ENCODE measurements at regions not wholly inside any gene's neighbourhood (a gene's known extent, or its start where the extent isn't known, plus 50 kb on each side); places are given as distances from the start of the nearest gene placed in this dataset.
A peak's percentile ranks its signal among the peaks of the same experiment; 100 is the strongest.

GRCh38 chr20:60762386-60762785, 489.7 kb upstream of the CDH4 start:
- no peak overlapping the region for H3K23ac ChIP-seq (ENCODE audit: low read depth, low read length, poor library complexity)
- no peak overlapping the region for H3K27ac ChIP-seq (replicated peaks; ENCODE audit: low read length)
- H3K36me3 ChIP-seq (replicated peaks in 1 of 2; ENCODE audit: control insufficient read depth in 2 of 2, insufficient read depth in 2 of 2, low read length in 2 of 2): no peaks in the 10 kb centered on the region
- peaks cover 0 to 8% (median 0%) of the 10 kb centered on the region in 3 experiments for H3K27me3 ChIP-seq (ENCODE audit: control insufficient read depth in 3 of 3, insufficient read depth in 3 of 3, low read depth in 1 of 3, low read length in 3 of 3)
- no peak overlapping the region for H2AFZ ChIP-seq (ENCODE audit: low read length)
- no peaks in the 10 kb centered on the region for H3K79me1 ChIP-seq (ENCODE audit: low read depth, low read length)
- H3K4me2 ChIP-seq (ENCODE audit: insufficient read depth, low read length, poor library complexity, severe bottlenecking): no peak overlapping the region
- H3K18ac ChIP-seq (ENCODE audit: low read length): no peak overlapping the region
- no peak overlapping the region for H3K4ac ChIP-seq (ENCODE audit: low read length)
- no peak overlapping the region for H4K8ac ChIP-seq (ENCODE audit: low read depth, low read length)
- no peak overlapping the region for H4K91ac ChIP-seq (ENCODE audit: low read depth, low read length, poor library complexity)
- no peak overlapping the region for H2BK120ac ChIP-seq (ENCODE audit: low read depth, low read length)
- H3K9me3 ChIP-seq (replicated peaks in 1 of 2; ENCODE audit: control insufficient read depth in 2 of 2, insufficient read depth in 1 of 2, low read depth in 1 of 2, low read length in 2 of 2): no peaks in the 10 kb centered on the region
- H3K14ac ChIP-seq (ENCODE audit: low read length): no peak overlapping the region
- no peak overlapping the region for H2BK12ac ChIP-seq (ENCODE audit: low read length)
- H2BK5ac ChIP-seq (ENCODE audit: low read length): no peak overlapping the region
- WGBS, 2 donors (ENCODE audit: extremely low coverage in 2 of 2, insufficient read length in 2 of 2, insufficient replicate concordance in 1 of 2): no CpG with 5 or more reads among the region's 6 CpGs
- H3K4me1 ChIP-seq (ENCODE audit: control insufficient read depth in 2 of 2, insufficient read depth in 1 of 2, low read depth in 1 of 2, low read length in 2 of 2): no peaks in the 10 kb centered on the region
- no peak overlapping the region for H2BK15ac ChIP-seq (ENCODE audit: low read length)
- H3K9ac ChIP-seq (ENCODE audit: low read depth, low read length, poor library complexity): no peak overlapping the region
- DNase-seq (ENCODE audit: low spot score): no peak
- no peak overlapping the region for H2AK5ac ChIP-seq (ENCODE audit: low read depth, low read length)
- no peak overlapping the region for H3K4me3 ChIP-seq (ENCODE audit: low read length in 2 of 2)

DNA sequence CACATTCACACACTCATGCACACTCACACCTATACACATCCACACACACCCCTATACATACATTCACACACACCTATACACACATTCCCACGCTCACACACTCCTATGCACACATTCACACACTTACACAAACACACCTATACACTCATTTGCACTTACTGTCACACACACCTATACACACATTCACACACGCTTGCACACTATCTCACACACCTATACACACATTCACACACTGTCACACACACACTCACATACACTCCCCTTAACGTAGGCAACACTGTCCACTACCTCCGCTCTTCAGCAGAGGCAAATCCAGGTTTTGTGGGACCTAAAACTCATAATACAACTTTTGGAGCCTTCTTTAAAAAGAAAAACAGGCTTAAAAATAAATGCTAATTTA, 487.7 kb upstream of the CDH4 start:
- Histone ChIP-seq H3K4me1 (ENCODE audit: control insufficient read depth in 2 of 2, insufficient read depth in 1 of 2, low read depth in 1 of 2, low read length in 2 of 2) (no peaks in the 10 kb centered on the region), H2AFZ (ENCODE audit: low read length) (no peak overlapping the region), H3K23ac (ENCODE audit: low read depth, low read length, poor library complexity) (no peak overlapping the region), H4K91ac (ENCODE audit: low read depth, low read length, poor library complexity) (no peak overlapping the region), H3K79me1 (ENCODE audit: low read depth, low read length) (no peaks in the 10 kb centered on the region), H2BK120ac (ENCODE audit: low read depth, low read length) (no peak overlapping the region), H4K8ac (ENCODE audit: low read depth, low read length) (no peak overlapping the region), H3K27ac (replicated peaks; ENCODE audit: low read length) (no peak overlapping the region), H2AK5ac (ENCODE audit: low read depth, low read length) (no peak overlapping the region), H3K4me3 (ENCODE audit: low read length in 2 of 2) (peak overlapping the region in 1 of 2 donors; percentile 33), H2BK5ac (ENCODE audit: low read length) (no peak overlapping the region), H2BK12ac (ENCODE audit: low read length) (no peak overlapping the region), H3K18ac (ENCODE audit: low read length) (no peak overlapping the region), H2BK15ac (ENCODE audit: low read length) (no peak overlapping the region), H3K14ac (ENCODE audit: low read length) (no peak overlapping the region), H3K27me3 (ENCODE audit: control insufficient read depth in 3 of 3, insufficient read depth in 3 of 3, low read depth in 1 of 3, low read length in 3 of 3) (peaks cover 0 to 9% (median 0%) of the 10 kb centered on the region in 3 experiments), H3K4me2 (ENCODE audit: insufficient read depth, low read length, poor library complexity, severe bottlenecking) (no peak overlapping the region), H3K9ac (ENCODE audit: low read depth, low read length, poor library complexity) (no peak overlapping the region), H3K4ac (ENCODE audit: low read length) (no peak overlapping the region), H3K9me3 (replicated peaks in 1 of 2; ENCODE audit: control insufficient read depth in 2 of 2, insufficient read depth in 1 of 2, low read depth in 1 of 2, low read length in 2 of 2) (no peaks in the 10 kb centered on the region), H3K36me3 (replicated peaks in 1 of 2; ENCODE audit: control insufficient read depth in 2 of 2, insufficient read depth in 2 of 2, low read length in 2 of 2) (no peaks in the 10 kb centered on the region)
- DNase-seq (ENCODE audit: low spot score): no peak
- 100% methylated on average over 2 of the region's 4 CpGs; no CpG with 5 or more reads in 1 of the 2 donors for WGBS, 2 donors (ENCODE audit: extremely low coverage in 2 of 2, insufficient read length in 2 of 2, insufficient replicate concordance in 1 of 2)

GRCh38 chr20:60764771-60765170, 487.3 kb upstream of the CDH4 start:
- H2BK120ac ChIP-seq (ENCODE audit: low read depth, low read length): no peak overlapping the region
- H3K36me3 ChIP-seq (replicated peaks in 1 of 2; ENCODE audit: control insufficient read depth in 2 of 2, insufficient read depth in 2 of 2, low read length in 2 of 2): no peaks in the 10 kb centered on the region
- H4K8ac ChIP-seq (ENCODE audit: low read depth, low read length): no peak overlapping the region
- H3K23ac ChIP-seq (ENCODE audit: low read depth, low read length, poor library complexity): no peak overlapping the region
- no peak overlapping the region for H3K27ac ChIP-seq (replicated peaks; ENCODE audit: low read length)
- no peak overlapping the region for H3K4me2 ChIP-seq (ENCODE audit: insufficient read depth, low read length, poor library complexity, severe bottlenecking)
- H3K4ac ChIP-seq (ENCODE audit: low read length): no peak overlapping the region
- no peak overlapping the region for H2AK5ac ChIP-seq (ENCODE audit: low read depth, low read length)
- WGBS, 2 donors (ENCODE audit: extremely low coverage in 2 of 2, insufficient read length in 2 of 2, insufficient replicate concordance in 1 of 2): no CpG with 5 or more reads among the region's 9 CpGs
- no peak overlapping the region for H2BK5ac ChIP-seq (ENCODE audit: low read length)
- H3K14ac ChIP-seq (ENCODE audit: low read length): no peak overlapping the region
- H3K27me3 ChIP-seq (ENCODE audit: control insufficient read depth in 3 of 3, insufficient read depth in 3 of 3, low read depth in 1 of 3, low read length in 3 of 3): peaks cover 0 to 9% (median 0%) of the 10 kb centered on the region in 3 experiments
- no peak overlapping the region for H4K91ac ChIP-seq (ENCODE audit: low read depth, low read length, poor library complexity)
- H3K9me3 ChIP-seq (replicated peaks in 1 of 2; ENCODE audit: control insufficient read depth in 2 of 2, insufficient read depth in 1 of 2, low read depth in 1 of 2, low read length in 2 of 2): no peaks in the 10 kb centered on the region
- H2BK12ac ChIP-seq (ENCODE audit: low read length): no peak overlapping the region
- H3K18ac ChIP-seq (ENCODE audit: low read length): no peak overlapping the region
- no peak overlapping the region for H2AFZ ChIP-seq (ENCODE audit: low read length)
- H3K4me1 ChIP-seq (ENCODE audit: control insufficient read depth in 2 of 2, insufficient read depth in 1 of 2, low read depth in 1 of 2, low read length in 2 of 2): no peaks in the 10 kb centered on the region
- H3K4me3 ChIP-seq (ENCODE audit: low read length in 2 of 2): no peak overlapping the region
- no peak overlapping the region for H2BK15ac ChIP-seq (ENCODE audit: low read length)
- no peaks in the 10 kb centered on the region for H3K79me1 ChIP-seq (ENCODE audit: low read depth, low read length)
- DNase-seq (ENCODE audit: low spot score): no peak
- H3K9ac ChIP-seq (ENCODE audit: low read depth, low read length, poor library complexity): peak overlapping the region; percentile 24

GRCh38 chr20:60765821-60766403, 486.1 kb upstream of the CDH4 start:
- WGBS, 2 donors (ENCODE audit: extremely low coverage in 2 of 2, insufficient read length in 2 of 2, insufficient replicate concordance in 1 of 2): no CpG with 5 or more reads among the region's 10 CpGs
- no peaks in the 10 kb centered on the region for H3K9me3 ChIP-seq (replicated peaks in 1 of 2; ENCODE audit: control insufficient read depth in 2 of 2, insufficient read depth in 1 of 2, low read depth in 1 of 2, low read length in 2 of 2)
- no peak overlapping the region for H2BK15ac ChIP-seq (ENCODE audit: low read length)
- H4K8ac ChIP-seq (ENCODE audit: low read depth, low read length): no peak overlapping the region
- no peak overlapping the region for H2BK12ac ChIP-seq (ENCODE audit: low read length)
- H3K9ac ChIP-seq (ENCODE audit: low read depth, low read length, poor library complexity): no peak overlapping the region
- H3K27me3 ChIP-seq (ENCODE audit: control insufficient read depth in 3 of 3, insufficient read depth in 3 of 3, low read depth in 1 of 3, low read length in 3 of 3): peaks cover 0 to 9% (median 0%) of the 10 kb centered on the region in 3 experiments
- no peaks in the 10 kb centered on the region for H3K4me1 ChIP-seq (ENCODE audit: control insufficient read depth in 2 of 2, insufficient read depth in 1 of 2, low read depth in 1 of 2, low read length in 2 of 2)
- H3K18ac ChIP-seq (ENCODE audit: low read length): no peak overlapping the region
- H3K14ac ChIP-seq (ENCODE audit: low read length): no peak overlapping the region
- no peak overlapping the region for H3K4ac ChIP-seq (ENCODE audit: low read length)
- no peak overlapping the region for H2BK120ac ChIP-seq (ENCODE audit: low read depth, low read length)
- H3K23ac ChIP-seq (ENCODE audit: low read depth, low read length, poor library complexity): no peak overlapping the region
- DNase-seq (ENCODE audit: low spot score): no peak
- no peak overlapping the region for H2AK5ac ChIP-seq (ENCODE audit: low read depth, low read length)
- no peak overlapping the region for H2AFZ ChIP-seq (ENCODE audit: low read length)
- no peak overlapping the region for H4K91ac ChIP-seq (ENCODE audit: low read depth, low read length, poor library complexity)
- H3K4me2 ChIP-seq (ENCODE audit: insufficient read depth, low read length, poor library complexity, severe bottlenecking): no peak overlapping the region
- H2BK5ac ChIP-seq (ENCODE audit: low read length): no peak overlapping the region
- no peak overlapping the region for H3K4me3 ChIP-seq (ENCODE audit: low read length in 2 of 2)
- H3K79me1 ChIP-seq (ENCODE audit: low read depth, low read length): no peaks in the 10 kb centered on the region
- H3K27ac ChIP-seq (replicated peaks; ENCODE audit: low read length): no peak overlapping the region
- no peaks in the 10 kb centered on the region for H3K36me3 ChIP-seq (replicated peaks in 1 of 2; ENCODE audit: control insufficient read depth in 2 of 2, insufficient read depth in 2 of 2, low read length in 2 of 2)

All from neuronal stem cell (in vitro differentiated cells).